Thyroid gland (tissue), 4 donors: ENCODE measurements at regions not wholly inside any gene's neighbourhood (a gene's known extent, or its start where the extent isn't known, plus 50 kb on each side); places are given as distances from the start of the nearest gene placed in this dataset.

Experiments used
- CTCF ChIP-seq, 6 experiments: fragments of 200-600 bp in 3 of 6; fragments of 450-650 bp in 3 of 6; sonication (generic) in 3 of 6; IDR thresholded peaks; one replicate each; pipeline ENCODE4 v1.5.1; 2016 to 2019; ENCODE audit warnings: antibody characterized with exemption in 6 of 6, mild to moderate bottlenecking in 2 of 6, inconsistent platforms in 1 of 6, moderate library complexity in 1 of 6
- POLR2A ChIP-seq, 2 donors: fragments of 450-650 bp; IDR thresholded peaks; one replicate each; pipeline ENCODE4 v1.6.1; 2017; ENCODE audit warnings: antibody characterized with exemption in 2 of 2, mild to moderate bottlenecking in 2 of 2, moderate library complexity in 1 of 2

DNA sequence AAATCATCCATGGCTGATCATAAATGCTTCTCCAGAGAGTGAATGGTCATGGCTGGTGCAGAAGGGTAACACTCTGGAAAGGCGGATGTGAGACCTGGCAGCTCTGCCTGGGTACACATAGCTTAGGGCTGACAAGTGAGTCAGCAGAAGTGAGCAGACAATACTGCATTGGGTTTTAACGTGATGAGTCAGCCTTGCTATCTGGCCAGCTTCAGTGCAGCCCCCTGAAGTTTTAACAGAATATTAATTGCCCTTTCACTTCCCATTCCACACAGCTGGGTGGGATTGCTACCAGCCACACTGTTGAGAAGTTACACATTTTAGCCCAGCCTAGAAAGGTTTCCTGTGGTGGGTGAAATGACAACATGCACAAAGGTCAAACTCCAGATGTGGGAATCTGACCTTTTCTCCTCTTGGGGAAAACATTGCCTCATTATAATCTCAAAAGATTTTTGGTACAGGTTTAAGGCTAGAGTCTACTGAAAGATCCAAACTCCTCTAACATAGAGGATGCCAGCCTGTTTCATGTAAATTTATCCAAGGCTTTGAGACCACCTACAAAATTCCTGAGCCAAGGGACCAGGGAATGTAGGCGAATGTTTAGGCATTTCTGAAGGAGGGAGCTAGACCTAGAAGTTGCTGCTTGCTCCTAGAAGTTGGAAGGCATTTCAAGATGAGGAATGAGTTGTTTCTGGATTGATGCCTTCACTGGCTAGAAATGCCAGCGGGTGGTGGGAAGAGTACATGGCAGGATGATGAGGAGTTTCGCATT, 230.3 kb upstream of the PGRMC2 start:
- TF ChIP-seq CTCF (IDR thresholded peaks at IDR 0.05) (no peak), POLR2A (IDR thresholded peaks at IDR 0.05) (no peak)
